ENCODE measurements at regions not wholly inside any gene's neighbourhood (a gene's known extent, or its start where the extent isn't known, plus 50 kb on each side); places are given as distances from the start of the nearest gene placed in this dataset.

DNA sequence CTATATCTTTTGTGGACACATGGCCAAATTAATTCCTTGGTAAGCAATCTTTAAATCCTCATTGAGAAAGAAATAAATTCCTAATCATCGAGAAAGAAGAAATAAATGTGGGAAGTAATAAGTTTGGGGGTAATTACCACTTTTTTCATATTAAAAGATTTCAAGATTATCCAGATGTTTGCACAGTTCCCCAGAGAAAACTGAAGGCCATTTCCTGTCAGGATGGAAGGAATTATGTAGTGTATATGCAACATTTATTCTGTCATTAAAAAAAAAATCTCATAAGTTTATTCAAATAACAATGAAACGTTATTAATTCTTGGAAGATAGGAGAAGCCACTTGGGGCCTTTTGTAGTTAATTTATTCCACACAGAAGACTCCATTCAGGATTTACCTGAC is 385.6 kb upstream of the NR3C2 start:
- DNase-seq (ENCODE audit: low read depth) = no peak
- no peak overlapping the region for H3K4me3 ChIP-seq (ENCODE audit: low read depth, low read length)
- no peak for TF ChIP-seq CTCF (IDR thresholded peaks at IDR 0.05; ENCODE audit: control insufficient read depth, extremely low read depth, insufficient read depth)

- DNase-seq (ENCODE audit: low read depth) = no peak
- H3K4me3 ChIP-seq (ENCODE audit: low read depth, low read length) = no peak overlapping the region
- no peak for TF ChIP-seq CTCF (IDR thresholded peaks at IDR 0.05; ENCODE audit: control insufficient read depth, extremely low read depth, insufficient read depth)
These were observed 381.2 kb upstream of the NR3C2 start for GRCh38 chr4:148823419-148823769.

DNA sequence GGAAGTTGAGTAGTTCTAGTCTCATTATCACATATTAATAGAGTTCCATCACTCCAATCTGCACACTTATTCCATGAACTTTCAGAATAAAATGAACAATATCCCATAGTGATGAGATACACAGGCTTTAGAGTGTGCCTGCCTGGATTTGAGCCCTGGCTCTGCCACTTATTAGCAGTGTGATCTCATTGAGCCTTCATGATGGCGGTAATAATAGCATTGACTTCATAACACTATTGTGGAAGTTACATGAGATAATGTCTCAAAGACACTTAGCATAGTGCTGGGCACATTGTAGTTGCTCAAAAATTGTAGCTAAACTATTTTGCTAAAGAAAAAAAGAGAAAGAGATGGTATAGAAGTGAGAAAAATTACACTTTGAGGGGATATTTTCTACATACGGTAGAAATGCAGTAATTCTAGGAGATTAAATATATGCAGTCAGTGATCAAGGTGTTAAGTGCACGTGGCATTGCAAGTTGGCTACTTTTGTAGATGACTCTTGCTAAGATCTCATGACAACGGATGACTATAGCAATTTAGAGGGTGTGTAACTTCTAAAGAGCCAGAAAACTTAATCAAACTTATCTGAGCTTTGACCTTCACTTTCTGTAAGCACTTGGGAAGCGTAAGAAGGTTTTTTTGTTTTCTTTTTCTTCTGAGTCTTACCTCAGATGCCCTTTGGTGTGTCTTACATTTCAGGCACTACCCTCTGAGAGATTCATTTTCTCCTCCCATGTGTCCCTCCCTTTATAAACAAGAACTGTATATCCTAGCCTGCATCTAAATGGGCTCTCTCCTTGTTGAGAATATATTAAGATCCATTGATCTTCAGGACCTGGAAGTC is 380.6 kb upstream of the NR3C2 start:
- TF ChIP-seq CTCF (IDR thresholded peaks at IDR 0.05; ENCODE audit: control insufficient read depth, extremely low read depth, insufficient read depth) = no peak
- DNase-seq (ENCODE audit: low read depth) = no peak
- no peak overlapping the region for H3K4me3 ChIP-seq (ENCODE audit: low read depth, low read length)

DNA sequence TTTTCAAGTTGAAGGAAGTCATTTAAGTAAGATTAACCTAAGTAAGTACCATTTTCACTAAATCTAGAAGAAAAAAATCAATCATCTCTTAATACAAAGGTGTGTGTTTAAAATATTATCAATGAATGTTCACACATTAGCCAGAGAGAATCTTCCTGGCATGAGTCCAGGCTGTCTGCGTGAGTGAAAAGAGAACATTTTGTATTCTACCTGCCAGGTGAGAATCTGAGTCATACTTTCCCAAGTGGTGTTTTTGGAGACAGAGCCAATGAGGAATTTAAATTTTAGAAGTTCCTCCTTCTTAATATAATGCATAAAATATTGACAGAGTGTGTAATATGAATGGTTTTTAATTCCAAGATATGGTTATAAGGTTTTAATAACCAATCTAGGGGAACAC is 371.8 kb upstream of the NR3C2 start:
- no peak for DNase-seq (ENCODE audit: low read depth)
- no peak for TF ChIP-seq CTCF (IDR thresholded peaks at IDR 0.05; ENCODE audit: control insufficient read depth, extremely low read depth, insufficient read depth)
- H3K4me3 ChIP-seq (ENCODE audit: low read depth, low read length) = no peak overlapping the region

DNA sequence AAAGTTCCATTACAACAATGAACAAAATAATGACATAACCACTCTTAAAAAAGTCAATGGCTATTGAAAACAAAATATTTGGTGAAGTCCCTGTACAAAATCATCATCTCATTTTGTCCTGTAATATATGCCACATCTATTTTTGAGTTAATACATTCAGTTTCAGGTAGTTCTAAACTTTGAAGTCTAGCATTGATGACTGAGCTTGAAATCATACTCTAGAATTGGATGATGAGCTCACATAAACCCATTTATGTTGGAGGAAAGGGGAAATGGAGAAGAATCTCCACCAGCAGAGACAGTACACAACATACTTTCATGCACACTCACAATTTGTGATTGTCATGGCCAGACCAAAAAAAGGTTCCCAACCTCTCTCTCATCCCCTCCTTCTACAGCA is 371.1 kb upstream of the NR3C2 start:
- TF ChIP-seq CTCF (IDR thresholded peaks at IDR 0.05; ENCODE audit: control insufficient read depth, extremely low read depth, insufficient read depth) = no peak
- DNase-seq (ENCODE audit: low read depth) = no peak
- no peak overlapping the region for H3K4me3 ChIP-seq (ENCODE audit: low read depth, low read length)

GRCh38 chr4:148812101-148812500 is 369.9 kb upstream of the NR3C2 start:
- H3K4me3 ChIP-seq (ENCODE audit: low read depth, low read length) = no peak overlapping the region
- TF ChIP-seq CTCF (IDR thresholded peaks at IDR 0.05; ENCODE audit: control insufficient read depth, extremely low read depth, insufficient read depth) = no peak
- DNase-seq (ENCODE audit: low read depth) = no peak

- no peak for TF ChIP-seq CTCF (IDR thresholded peaks at IDR 0.05; ENCODE audit: control insufficient read depth, extremely low read depth, insufficient read depth)
- no peak for DNase-seq (ENCODE audit: low read depth)
- no peak overlapping the region for H3K4me3 ChIP-seq (ENCODE audit: low read depth, low read length)
These were observed 368.2 kb upstream of the NR3C2 start for GRCh38 chr4:148810461-148810860.

Measured in LNCaP clone FGC (cell line).